Neural cell (in vitro differentiated cells): ENCODE measurements at regions not wholly inside any gene's neighbourhood (a gene's known extent, or its start where the extent isn't known, plus 50 kb on each side); places are given as distances from the start of the nearest gene placed in this dataset.

Experiments
- H2AFZ ChIP-seq: fragments of 200-600, 300-800 bp; sonication (generic), shearing (Covaris generic); 2 replicates; pipeline ENCODE4 v1.6.0; 2014; ENCODE audit warnings: low read depth, mild to moderate bottlenecking, antibody characterized with exemption, low read length, moderate library complexity
- H3F3A ChIP-seq: fragments of 200-600 bp; shearing (Covaris generic); 2 replicates; pipeline ENCODE4 v1.6.1; 2016; ENCODE audit warnings: mild to moderate bottlenecking, moderate library complexity, mixed read lengths, antibody characterized with exemption, low read length; ENCODE audit not compliant: insufficient read depth, poor library complexity, severe bottlenecking
- H3K27ac ChIP-seq: fragments of 200-600, 300-800 bp; sonication (generic), shearing (Covaris generic); 2 replicates; pipeline ENCODE4 v1.5.1; 2014; ENCODE audit warnings: mild to moderate bottlenecking, low read length, moderate library complexity
- H3K27me3 ChIP-seq: fragments of 300-800, 200-600 bp; sonication (generic), shearing (Covaris generic); 2 replicates; pipeline ENCODE4 v1.6.0; 2014; ENCODE audit warnings: mild to moderate bottlenecking, low read depth, low read length, moderate library complexity; ENCODE audit not compliant: insufficient read depth
- H3K36me3 ChIP-seq: fragments of 300-800, 200-600 bp; sonication (generic), shearing (Covaris generic); 2 replicates; pipeline ENCODE4 v1.5.1; 2014; ENCODE audit warnings: mild to moderate bottlenecking, antibody characterized with exemption, low read length, moderate library complexity; ENCODE audit not compliant: insufficient read depth
- H3K4me2 ChIP-seq: fragments of 300-800, 200-600 bp; sonication (generic), shearing (Covaris generic); 2 replicates; pipeline ENCODE4 v1.6.0; 2014; ENCODE audit warnings: mild to moderate bottlenecking, low read length
- H3K4me3 ChIP-seq: fragments of 300-800, 200-600 bp; sonication (generic), shearing (Covaris generic); 2 replicates; pipeline ENCODE4 v1.5.1; 2014; ENCODE audit warnings: mild to moderate bottlenecking, low read length, moderate library complexity
- H3K79me2 ChIP-seq: fragments of 200-600 bp; shearing (Covaris generic); replicated peaks from 2 replicates; pipeline ENCODE4 v1.6.0; 2014; ENCODE audit warnings: mild to moderate bottlenecking, low read length, moderate library complexity; ENCODE audit not compliant: insufficient read depth
- H3K9ac ChIP-seq: fragments of 300-800, 200-600 bp; sonication (generic), shearing (Covaris generic); 2 replicates; pipeline ENCODE4 v1.6.1; 2016; ENCODE audit warnings: mild to moderate bottlenecking, low read length, mixed read lengths
- H3K9me2 ChIP-seq: fragments of 200-600 bp; shearing (Covaris generic); 2 replicates; pipeline ENCODE4 v1.6.1; 2016; ENCODE audit warnings: mild to moderate bottlenecking, low read length, mixed read lengths; ENCODE audit not compliant: insufficient read depth
- H3K9me3 ChIP-seq: fragments of 200-600, 300-800 bp; sonication (generic), shearing (Covaris generic); 2 replicates; pipeline ENCODE4 v1.6.1; 2016; ENCODE audit warnings: mild to moderate bottlenecking, mixed run types, low read length, moderate library complexity, mixed read lengths
- H4K20me1 ChIP-seq: fragments of 200-600 bp; shearing (Covaris generic); 2 replicates; pipeline ENCODE4 v1.6.1; 2016; ENCODE audit warnings: mild to moderate bottlenecking, mixed run types; ENCODE audit not compliant: insufficient read depth
- CTCF ChIP-seq: fragments of 450-650 bp; IDR thresholded peaks from 2 replicates; pipeline ENCODE4 v1.5.1; 2014; ENCODE audit warnings: antibody characterized with exemption, mild to moderate bottlenecking, moderate library complexity; ENCODE audit not compliant: poor library complexity, severe bottlenecking
- EP300 ChIP-seq: fragments of 450-650 bp; conservative IDR thresholded peaks from 2 replicates; pipeline ENCODE4 v1.6.1; 2014; ENCODE audit warnings: antibody characterized with exemption, mild to moderate bottlenecking, moderate library complexity; ENCODE audit not compliant: poor library complexity, severe bottlenecking
- EZH2 ChIP-seq: fragments of 200-600, 300-800 bp; shearing (Covaris generic), sonication (generic); IDR thresholded peaks from 2 replicates; pipeline ENCODE4 v1.6.1; 2014; ENCODE audit warnings: antibody characterized with exemption, low read length, borderline replicate concordance, mild to moderate bottlenecking; ENCODE audit not compliant: insufficient read depth, poor library complexity, severe bottlenecking
- MXI1 ChIP-seq: fragments of 450-650 bp; conservative IDR thresholded peaks from 2 replicates; pipeline ENCODE4 v1.6.1; 2014; ENCODE audit warnings: antibody characterized with exemption, mild to moderate bottlenecking; ENCODE audit not compliant: poor library complexity, severe bottlenecking
- POLR2AphosphoS5 ChIP-seq: IDR thresholded peaks from 2 replicates; pipeline ENCODE4 v1.6.1; 2012
- RAD21 ChIP-seq: fragments of 450-650 bp; conservative IDR thresholded peaks from 2 replicates; pipeline ENCODE4 v1.6.1; 2014; ENCODE audit warnings: antibody characterized with exemption, mild to moderate bottlenecking, moderate library complexity
- REST ChIP-seq: IDR thresholded peaks from 2 replicates; pipeline ENCODE4 v1.6.1; 2012; ENCODE audit warnings: borderline replicate concordance
- SMC3 ChIP-seq: fragments of 450-650 bp; conservative IDR thresholded peaks from 2 replicates; pipeline ENCODE4 v1.6.1; 2014; ENCODE audit warnings: antibody characterized with exemption, mild to moderate bottlenecking, moderate library complexity; ENCODE audit not compliant: poor library complexity
- TAF1 ChIP-seq: IDR thresholded peaks from 2 replicates; pipeline ENCODE4 v1.6.1; 2012; ENCODE audit warnings: low read depth

- TF ChIP-seq RAD21 (no peak), EP300 (no peak), MXI1 (no peak), CTCF (no peak), SMC3 (no peak), POLR2AphosphoS5 (no peak), TAF1 (no peak), EZH2 (no peak), REST (no peak)
- Histone ChIP-seq H4K20me1 (no peaks in the 10 kb centered on the region), H3K9me2 (no peaks in the 10 kb centered on the region), H3K27me3 (no peaks in the 10 kb centered on the region), H3K9me3 (no peaks in the 10 kb centered on the region), H3K9ac (no peak overlapping the region), H3K4me2 (no peak overlapping the region), H3K27ac (no peak overlapping the region), H3K36me3 (no peaks in the 10 kb centered on the region), H3K4me3 (no peak overlapping the region), H3F3A (no peaks in the 10 kb centered on the region), H2AFZ (no peak overlapping the region), H3K79me2 (no peaks in the 10 kb centered on the region)
Observed at GRCh38 chr6:113674075-113674474, 183.1 kb upstream of the MARCKS start.

- no peak overlapping the region for H3K4me3 ChIP-seq
- H3K79me2 ChIP-seq, result no peaks in the 10 kb centered on the region
- TF ChIP-seq TAF1 (no peak), REST (no peak), MXI1 (no peak), SMC3 (no peak), EZH2 (no peak), CTCF (no peak), EP300 (no peak), POLR2AphosphoS5 (no peak), RAD21 (no peak)
- H3K4me2 ChIP-seq, result no peak overlapping the region
- H3K9ac ChIP-seq, result no peak overlapping the region
- H3K27me3 ChIP-seq, result no peaks in the 10 kb centered on the region
- no peak overlapping the region for H2AFZ ChIP-seq
- no peak overlapping the region for H3K27ac ChIP-seq
- no peaks in the 10 kb centered on the region for H3K36me3 ChIP-seq
- no peaks in the 10 kb centered on the region for H4K20me1 ChIP-seq
- H3F3A ChIP-seq, result no peaks in the 10 kb centered on the region
- H3K9me2 ChIP-seq, result no peaks in the 10 kb centered on the region
- H3K9me3 ChIP-seq, result no peaks in the 10 kb centered on the region
Observed at GRCh38 chr6:113676057-113676456, 181.1 kb upstream of the MARCKS start.
